DMS79 (cell line): ENCODE measurements at regions not wholly inside any gene's neighbourhood (a gene's known extent, or its start where the extent isn't known, plus 50 kb on each side); places are given as distances from the start of the nearest gene placed in this dataset.

Experiments
- DNase-seq: peaks from one replicate; lab custom pipeline; 2025; lab: John Stamatoyannopoulos, UW

GRCh38 chr7:156096771-156097538 is 284.7 kb upstream of the SHH start:
- no peak for DNase-seq

- no peak for DNase-seq
Measured at GRCh38 chr7:156095908-156096539, 283.8 kb upstream of the SHH start.

- DNase-seq, result no peak
Measured at GRCh38 chr7:156094350-156095146, 282.3 kb upstream of the SHH start.

GRCh38 chr7:156092307-156092706 is 280.0 kb upstream of the SHH start:
- no peak for DNase-seq

- no peak for DNase-seq
Measured at GRCh38 chr7:156091519-156092080, 279.3 kb upstream of the SHH start.

- DNase-seq, result no peak
Measured at GRCh38 chr7:156090988-156091387, 278.7 kb upstream of the SHH start.

GRCh38 chr7:156089222-156089621 is 277.0 kb upstream of the SHH start:
- DNase-seq, result no peak

- no peak for DNase-seq
Measured at GRCh38 chr7:156088115-156088514, 275.9 kb upstream of the SHH start.

GRCh38 chr7:156082048-156083040 is 270.1 kb upstream of the SHH start:
- DNase-seq, result peak; percentile 30

GRCh38 chr7:156080596-156080995 is 268.3 kb upstream of the SHH start:
- DNase-seq, result no peak

GRCh38 chr7:156080046-156080445 is 267.8 kb upstream of the SHH start:
- no peak for DNase-seq

GRCh38 chr7:156079156-156079555 is 266.9 kb upstream of the SHH start:
- no peak for DNase-seq

- no peak for DNase-seq
Measured at GRCh38 chr7:156074982-156075615, 262.8 kb upstream of the SHH start.

GRCh38 chr7:156074084-156074483 is 261.8 kb upstream of the SHH start:
- no peak for DNase-seq

GRCh38 chr7:156073366-156074052 is 261.2 kb upstream of the SHH start:
- no peak for DNase-seq

- DNase-seq, result no peak
Measured at GRCh38 chr7:156071612-156072011, 259.3 kb upstream of the SHH start.

GRCh38 chr7:156069891-156070290 is 257.6 kb upstream of the SHH start:
- DNase-seq, result no peak

GRCh38 chr7:156067156-156067555 is 254.9 kb upstream of the SHH start:
- no peak for DNase-seq

- DNase-seq, result no peak
Measured at GRCh38 chr7:156065400-156065799, 253.1 kb upstream of the SHH start.

- DNase-seq, result no peak
Measured at GRCh38 chr7:156064971-156065386, 252.7 kb upstream of the SHH start.
